ENCODE measurements at regions not wholly inside any gene's neighbourhood (a gene's known extent, or its start where the extent isn't known, plus 50 kb on each side); places are given as distances from the start of the nearest gene placed in this dataset.

- DNase-seq = no peak
These were observed 125.1 kb upstream of the OSMR start for GRCh38 chr5:38720554-38721361.

- DNase-seq = no peak
These were observed 122.9 kb upstream of the OSMR start for GRCh38 chr5:38722918-38723317.

DNA sequence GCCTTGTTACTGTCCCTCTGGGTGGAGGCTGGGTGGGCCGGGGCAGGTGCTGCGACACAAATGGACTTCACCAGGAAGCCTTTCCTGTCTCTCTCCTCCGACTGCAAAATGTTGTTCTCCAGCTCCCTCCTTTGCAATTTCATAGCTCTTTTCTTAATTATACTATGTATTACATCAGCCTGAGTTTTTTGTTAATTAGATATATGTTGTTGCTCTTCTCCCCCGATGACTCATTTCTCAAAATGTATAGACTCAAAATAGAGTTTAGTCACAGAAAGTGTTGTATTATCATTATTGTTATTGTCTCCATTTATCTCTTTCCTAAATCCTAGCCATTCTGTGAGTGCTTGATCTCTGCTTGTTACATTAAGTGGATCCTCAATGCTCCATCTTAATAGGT lies 122.4 kb upstream of the OSMR start:
- no peak for DNase-seq

DNA sequence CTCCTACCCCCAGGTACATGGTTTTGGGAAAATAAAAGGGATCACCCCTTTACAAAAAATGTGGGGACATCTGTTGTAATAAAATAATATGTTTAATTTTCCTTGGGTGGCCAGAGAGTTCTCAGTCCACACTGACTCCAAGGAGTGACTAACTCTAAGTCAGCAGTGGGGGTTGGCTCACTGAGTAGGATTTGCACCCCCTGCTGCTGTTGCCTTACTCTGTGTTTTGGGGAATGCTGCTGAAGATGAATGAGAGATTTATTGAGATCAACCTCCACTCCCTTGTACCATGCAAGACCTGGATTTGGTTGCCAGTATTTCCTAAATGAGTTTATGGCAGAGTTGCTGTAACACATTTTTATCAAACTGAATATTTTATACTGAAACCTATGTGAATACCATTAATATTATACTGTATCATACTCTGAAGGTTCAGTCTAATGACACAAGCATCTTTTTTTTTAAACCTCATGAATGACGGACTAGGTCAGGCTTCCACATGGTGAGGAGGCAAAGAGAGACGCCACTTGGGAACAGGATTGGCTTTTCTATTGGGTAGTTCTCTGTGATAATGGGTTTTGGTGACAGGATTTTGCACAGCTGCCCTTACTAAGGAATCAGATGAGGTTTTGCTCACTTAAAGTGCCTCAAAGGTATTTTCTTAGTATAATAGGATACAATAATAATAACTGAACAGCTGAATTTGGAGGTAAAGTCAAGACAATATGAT lies 121.3 kb upstream of the OSMR start:
- DNase-seq = no peak

- no peak for DNase-seq
These were observed 120.4 kb upstream of the OSMR start for GRCh38 chr5:38725371-38725865.

GRCh38 chr5:38726279-38726678 lies 119.5 kb upstream of the OSMR start:
- no peak for DNase-seq

- DNase-seq = no peak
These were observed 117.8 kb upstream of the OSMR start for GRCh38 chr5:38728029-38728428.

DNA sequence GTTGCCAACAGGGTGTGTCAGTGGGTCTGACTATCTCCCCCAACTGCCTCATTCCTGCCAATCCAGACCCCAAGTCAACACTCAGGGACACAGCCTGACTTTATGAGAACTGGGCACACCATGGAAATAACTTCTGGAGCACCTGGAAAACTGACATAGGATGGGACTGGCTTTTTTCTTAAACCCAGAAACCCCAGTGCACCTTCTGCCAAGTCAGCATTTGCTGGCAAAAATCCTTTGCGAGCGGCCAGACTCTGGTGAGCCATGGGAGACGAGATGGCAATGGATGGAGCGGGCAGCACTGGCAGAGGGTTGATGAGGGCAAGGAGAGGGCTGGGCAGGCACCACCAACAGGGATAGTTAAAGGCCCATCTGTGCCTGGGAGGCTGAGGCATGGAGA lies 114.4 kb upstream of the OSMR start:
- DNase-seq = no peak

DNA sequence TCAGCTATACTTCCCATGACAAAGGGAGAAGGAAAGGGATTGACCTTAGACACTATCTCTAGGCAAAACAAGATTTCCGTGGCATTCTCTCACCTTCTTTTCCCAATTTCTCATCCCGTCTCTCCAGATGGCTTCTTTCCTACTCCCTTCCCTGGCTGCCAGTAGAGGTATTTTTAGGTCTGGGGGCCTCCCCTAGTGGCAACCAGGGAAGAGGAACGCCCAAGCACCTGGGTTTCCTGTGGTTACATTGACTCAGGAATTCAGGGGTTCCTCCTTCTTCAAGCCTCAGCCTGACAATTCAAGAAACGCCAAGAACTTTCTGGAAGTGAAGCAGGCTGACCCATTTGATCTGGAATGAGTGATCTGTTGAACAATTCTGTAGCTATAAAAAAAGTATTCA lies 111.5 kb upstream of the OSMR start:
- no peak for DNase-seq

GRCh38 chr5:38736089-38736488 lies 109.7 kb upstream of the OSMR start:
- no peak for DNase-seq

- DNase-seq = no peak
These were observed 107.8 kb upstream of the OSMR start for GRCh38 chr5:38737976-38738375.

GRCh38 chr5:38739011-38739704 lies 106.7 kb upstream of the OSMR start:
- DNase-seq = no peak

DNA sequence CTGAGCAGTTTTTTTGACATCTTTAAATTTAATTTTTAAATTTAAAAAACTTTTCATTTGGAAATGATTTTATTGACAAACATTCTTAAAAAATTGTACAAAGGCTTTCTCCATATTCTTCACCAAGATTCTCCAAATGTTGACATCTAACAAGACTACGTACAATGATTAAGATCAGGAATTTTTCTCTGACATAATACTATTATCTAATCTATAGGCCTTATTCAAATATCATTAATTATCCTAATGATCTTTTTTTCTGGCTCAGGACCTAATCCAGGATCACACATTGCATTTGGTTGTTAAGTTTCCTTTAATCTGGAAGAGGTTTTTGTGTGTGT lies 106.1 kb upstream of the OSMR start:
- no peak for DNase-seq

DNA sequence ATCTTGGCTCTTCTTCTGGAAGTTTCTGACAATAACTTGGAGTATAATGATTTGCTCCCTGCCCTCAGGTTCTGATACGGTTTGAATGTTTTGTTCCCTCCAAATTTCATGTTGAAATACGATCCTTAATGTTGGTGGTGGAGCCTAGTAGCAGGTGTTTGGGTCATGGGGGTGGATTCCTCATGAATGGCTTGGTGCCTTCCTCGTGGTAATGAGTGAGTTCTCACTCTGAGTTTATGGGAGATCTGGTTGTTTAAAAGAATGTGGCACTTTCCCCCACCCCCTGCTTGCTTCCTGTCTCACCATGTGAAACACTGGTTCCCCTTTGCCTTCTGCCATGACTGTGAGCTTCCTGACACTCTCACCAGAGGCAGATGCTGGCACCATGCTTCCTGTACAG lies 103.0 kb upstream of the OSMR start:
- DNase-seq = no peak

DNA sequence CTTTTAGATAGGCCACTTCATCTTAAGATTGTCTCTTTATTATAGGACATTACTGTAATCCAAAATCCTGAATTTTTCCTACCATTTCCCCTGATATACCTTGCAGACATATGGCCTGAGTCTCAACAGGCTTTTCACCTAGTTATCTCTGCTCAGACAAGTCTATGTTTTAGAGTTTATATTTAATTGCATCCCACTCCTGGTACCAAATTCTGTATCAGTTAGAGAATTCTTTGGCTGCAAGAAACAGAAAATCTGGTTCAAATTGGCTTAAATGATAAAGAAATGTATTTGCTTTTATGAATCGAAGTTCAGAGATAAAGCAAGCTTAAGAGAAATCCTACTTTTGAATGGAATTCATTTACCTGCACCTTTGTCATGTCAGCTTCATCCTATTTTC lies 102.2 kb upstream of the OSMR start:
- no peak for DNase-seq

- no peak for DNase-seq
These were observed 99.7 kb upstream of the OSMR start for GRCh38 chr5:38745836-38746732.

DNA sequence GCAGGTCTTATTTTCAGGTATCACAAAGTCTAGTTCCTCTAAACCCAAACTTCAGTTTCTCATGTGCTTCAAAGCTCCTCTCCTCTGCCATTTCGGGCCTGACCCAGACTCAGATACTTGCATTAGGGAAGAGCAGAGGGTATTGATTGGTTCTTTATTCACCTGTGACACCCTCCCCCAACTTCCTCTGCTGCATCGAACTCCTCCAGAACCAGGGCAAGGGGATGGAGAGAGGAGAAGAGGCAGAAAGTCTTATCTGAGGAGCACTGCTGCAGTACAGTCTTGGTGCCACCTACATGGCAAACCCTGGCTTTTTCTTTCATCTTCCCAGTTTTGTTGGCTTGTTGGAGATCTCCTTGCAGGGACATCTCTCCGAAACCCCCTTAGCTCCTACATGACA lies 96.0 kb upstream of the OSMR start:
- DNase-seq = no peak

DNA sequence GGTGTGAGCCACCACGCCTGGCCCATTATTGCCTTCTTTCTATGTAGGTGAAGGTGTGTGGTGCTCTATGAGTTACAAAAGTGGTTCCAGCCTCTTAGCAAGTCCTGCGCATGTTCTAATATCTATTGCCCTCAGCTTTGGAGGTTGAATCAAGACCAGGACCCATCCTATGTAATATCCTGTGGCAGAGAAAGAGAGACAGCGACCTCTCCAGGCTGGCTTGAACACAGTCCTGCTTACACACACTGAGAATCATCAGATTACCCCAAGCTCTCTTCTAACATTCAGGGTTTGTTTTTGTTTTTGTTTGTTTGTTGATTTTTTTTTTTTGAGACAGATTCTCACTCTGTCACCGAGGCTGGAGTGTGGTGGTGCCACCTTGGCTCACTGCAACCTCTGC lies 94.7 kb upstream of the OSMR start:
- DNase-seq = no peak

DNA sequence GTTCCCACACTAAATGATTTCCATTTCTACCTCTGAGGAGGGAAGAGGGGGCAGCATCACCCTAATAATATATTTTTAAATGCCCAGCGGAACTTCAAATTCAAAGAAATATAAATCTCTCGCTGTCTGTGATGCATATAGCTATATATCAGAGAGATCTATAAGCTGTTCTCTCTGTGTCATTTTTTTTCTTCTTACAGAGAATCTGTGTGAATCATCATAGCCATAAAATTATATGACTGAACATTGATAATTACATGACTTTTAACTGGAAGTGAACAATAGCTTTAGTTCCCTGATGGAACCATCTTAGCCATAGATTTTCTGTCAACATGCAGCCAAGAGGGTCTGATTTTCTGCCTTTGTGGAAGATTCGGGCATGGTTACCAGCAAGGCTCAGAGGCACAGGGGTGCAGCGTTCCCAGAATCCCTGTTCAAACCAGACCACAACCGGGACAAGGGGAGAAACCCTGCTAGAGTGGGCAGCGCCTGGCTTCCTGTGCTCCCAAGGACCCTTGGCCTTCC lies 93.7 kb upstream of the OSMR start:
- DNase-seq = no peak

DNA sequence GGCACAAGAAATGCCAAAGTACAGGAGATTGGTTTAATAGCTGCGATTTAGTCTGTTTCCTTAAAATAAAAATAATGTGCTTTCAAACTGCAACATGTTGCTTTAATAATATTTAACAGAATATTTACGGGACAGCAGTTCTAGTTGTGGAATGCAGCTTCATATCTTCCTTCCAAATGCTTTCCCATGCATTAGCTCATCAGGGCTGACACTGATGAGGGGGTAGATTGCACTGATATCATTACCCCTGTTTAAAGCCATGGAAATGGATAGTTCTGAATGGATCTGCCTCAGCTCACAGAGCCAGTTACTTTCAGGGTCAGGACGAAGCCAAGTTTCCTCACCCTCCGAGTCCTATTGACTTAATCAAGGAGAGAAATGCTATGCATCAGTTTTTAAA lies 93.2 kb upstream of the OSMR start:
- DNase-seq = no peak

GRCh38 chr5:38753141-38753540 lies 92.7 kb upstream of the OSMR start:
- no peak for DNase-seq

- no peak for DNase-seq
These were observed 92.0 kb upstream of the OSMR start for GRCh38 chr5:38753776-38754175.

- no peak for DNase-seq
These were observed 90.6 kb upstream of the OSMR start for GRCh38 chr5:38755181-38755580.

Measured in CD4-positive, alpha-beta T cell treated with Interleukin-17A for 1 hour (primary cell).